Endothelial cell of umbilical vein (primary cell): ENCODE measurements at regions not wholly inside any gene's neighbourhood (a gene's known extent, or its start where the extent isn't known, plus 50 kb on each side); places are given as distances from the start of the nearest gene placed in this dataset.

Experiments
- FOS ChIP-seq: IDR thresholded peaks from 2 replicates; pipeline ENCODE4 v1.6.1; 2011; ENCODE audit warnings: mild to moderate bottlenecking, low read length, moderate library complexity, borderline replicate concordance; ENCODE audit not compliant: insufficient read depth
- JUN ChIP-seq: IDR thresholded peaks from 2 replicates; pipeline ENCODE4 v1.6.1; 2011; ENCODE audit warnings: borderline replicate concordance, low read depth; ENCODE audit not compliant: insufficient read length, insufficient read depth
- POLR2A ChIP-seq: IDR thresholded peaks from 2 replicates; pipeline ENCODE4 v1.6.1; 2012; ENCODE audit warnings: low read depth, mild to moderate bottlenecking, control low read depth, low read length
- TF ChIP-seq, protein P1 (sequence below), 2 donors: IDR thresholded peaks; 1 replicate in 1 of 2; 2 replicates in 1 of 2; pipeline ENCODE4 v1.5.1; 2011; ENCODE audit warnings: low read length in 2 of 2, mild to moderate bottlenecking in 2 of 2, moderate library complexity in 2 of 2, control low read depth in 1 of 2, inconsistent platforms in 1 of 2, low read depth in 1 of 2; ENCODE audit not compliant: insufficient read depth in 1 of 2; ENCODE audit errors: extremely low read depth in 1 of 2

DNA sequence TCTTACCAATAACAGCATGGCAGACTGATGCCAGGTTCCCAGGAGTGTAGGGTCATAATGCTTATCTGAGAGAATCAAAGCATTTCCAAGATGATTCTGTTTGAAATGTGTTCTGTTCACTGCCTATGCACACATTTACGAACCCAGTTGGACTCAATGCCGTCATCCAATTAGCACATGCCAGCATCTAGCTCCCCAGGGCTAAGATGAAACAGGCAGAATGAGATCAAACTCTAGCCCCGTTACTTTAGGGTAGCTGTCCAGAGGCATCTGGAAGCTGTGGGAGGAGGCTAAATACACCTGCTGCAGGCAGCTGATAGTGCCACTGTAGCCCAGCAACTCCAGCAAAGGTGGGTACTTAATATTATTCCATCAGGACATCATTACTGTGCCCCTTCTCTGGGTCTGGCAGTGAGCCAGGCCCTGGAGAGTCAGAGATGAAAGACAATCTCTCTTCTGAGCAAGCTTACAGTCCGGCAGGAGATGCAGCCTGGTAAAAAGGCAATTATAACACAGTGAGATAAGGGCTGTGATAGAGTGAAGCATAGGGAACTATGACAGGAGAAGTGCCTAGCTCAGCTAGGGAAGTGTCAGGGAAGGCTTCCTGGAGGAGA lies 156.4 kb upstream of the PPP2R3A start:
- no peak for TF ChIP-seq JUN
- TF ChIP-seq, protein P1, sequence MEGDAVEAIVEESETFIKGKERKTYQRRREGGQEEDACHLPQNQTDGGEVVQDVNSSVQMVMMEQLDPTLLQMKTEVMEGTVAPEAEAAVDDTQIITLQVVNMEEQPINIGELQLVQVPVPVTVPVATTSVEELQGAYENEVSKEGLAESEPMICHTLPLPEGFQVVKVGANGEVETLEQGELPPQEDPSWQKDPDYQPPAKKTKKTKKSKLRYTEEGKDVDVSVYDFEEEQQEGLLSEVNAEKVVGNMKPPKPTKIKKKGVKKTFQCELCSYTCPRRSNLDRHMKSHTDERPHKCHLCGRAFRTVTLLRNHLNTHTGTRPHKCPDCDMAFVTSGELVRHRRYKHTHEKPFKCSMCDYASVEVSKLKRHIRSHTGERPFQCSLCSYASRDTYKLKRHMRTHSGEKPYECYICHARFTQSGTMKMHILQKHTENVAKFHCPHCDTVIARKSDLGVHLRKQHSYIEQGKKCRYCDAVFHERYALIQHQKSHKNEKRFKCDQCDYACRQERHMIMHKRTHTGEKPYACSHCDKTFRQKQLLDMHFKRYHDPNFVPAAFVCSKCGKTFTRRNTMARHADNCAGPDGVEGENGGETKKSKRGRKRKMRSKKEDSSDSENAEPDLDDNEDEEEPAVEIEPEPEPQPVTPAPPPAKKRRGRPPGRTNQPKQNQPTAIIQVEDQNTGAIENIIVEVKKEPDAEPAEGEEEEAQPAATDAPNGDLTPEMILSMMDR (IDR thresholded peaks at IDR 0.05; ENCODE audit: extremely low read depth in 1 of 2, insufficient read depth in 1 of 2, low read depth in 1 of 2, low read length in 2 of 2), result no peak
- no peak for TF ChIP-seq FOS
- TF ChIP-seq POLR2A, result no peak
